ENCODE measurements at regions not wholly inside any gene's neighbourhood (a gene's known extent, or its start where the extent isn't known, plus 50 kb on each side); places are given as distances from the start of the nearest gene placed in this dataset.

GRCh38 chr10:9613338-9614075 lies 1404.2 kb upstream of the CELF2 start (continued):
- TF ChIP-seq FOSL1 (IDR thresholded peaks at IDR 0.05; ENCODE audit: low read depth) (no peak), POLR2AphosphoS5 (IDR thresholded peaks at IDR 0.05; ENCODE audit: low read depth, low read length) (no peak)

GRCh38 chr10:9615189-9615588 lies 1402.5 kb upstream of the CELF2 start:
- no TSS peak for BruUV-seq (replicated peaks)
- Histone ChIP-seq H3K4me1 (ENCODE audit: control insufficient read depth in 1 of 2, insufficient read depth in 2 of 2, low read length in 2 of 2) (no peaks in the 10 kb centered on the region), H3K4me3 (replicated peaks in 1 of 2; ENCODE audit: low read depth in 1 of 2, low read length in 2 of 2) (no peak overlapping the region), H3K9me2 (ENCODE audit: insufficient read depth) (no peaks in the 10 kb centered on the region), H3K4me2 (ENCODE audit: low read length) (no peak overlapping the region), H3K9ac (ENCODE audit: low read length) (no peak overlapping the region), H2AFZ (ENCODE audit: low read depth, low read length, poor library complexity, severe bottlenecking) (no peak overlapping the region), H3K27me3 (ENCODE audit: insufficient read depth, low read length) (no peaks in the 10 kb centered on the region), H4K20me1 (ENCODE audit: insufficient read depth) (no peaks in the 10 kb centered on the region), H3K27ac (ENCODE audit: low read depth, low read length) (no peak overlapping the region), H3K79me2 (ENCODE audit: insufficient read depth, low read length) (no peaks in the 10 kb centered on the region), H3K9me3 (ENCODE audit: control insufficient read depth in 1 of 2, insufficient read depth in 1 of 2, low read depth in 1 of 2, low read length in 2 of 2) (peaks cover 13 to 26% of the 10 kb centered on the region in 2 experiments; a peak in 3 of 4 replicates), H3K36me3 (ENCODE audit: control insufficient read depth in 1 of 2, insufficient read depth in 2 of 2, low read length in 2 of 2) (no peaks in the 10 kb centered on the region)
- DNase-seq (ENCODE audit: low read depth, low spot score): no peak
- ATAC-seq: no peak
- TF ChIP-seq SIN3A (IDR thresholded peaks at IDR 0.05; ENCODE audit: low read depth) (no peak), RAD21 (IDR thresholded peaks at IDR 0.05; ENCODE audit: low read depth) (no peak), ZBTB33 (IDR thresholded peaks at IDR 0.05; ENCODE audit: extremely low read depth, insufficient replicate concordance, low read length) (no peak), POLR2AphosphoS5 (IDR thresholded peaks at IDR 0.05; ENCODE audit: low read depth, low read length) (no peak), SRF (IDR thresholded peaks at IDR 0.05; ENCODE audit: low read depth) (no peak), ATF3 (IDR thresholded peaks at IDR 0.05) (no peak), ELF1 (IDR thresholded peaks at IDR 0.05; ENCODE audit: borderline replicate concordance, low read depth) (no peak)
- ChIA-PET POLR2A (no interaction called here), RAD21 (ENCODE audit: low non-redundant PET in 1 of 2, low total read pairs in 2 of 2, uncharacterized antibody in 2 of 2, unreplicated experiment in 2 of 2) (no interaction called here), CTCF (no interaction called here)
- intact Hi-C loops (cut with micrococcal nuclease): no loop called here

Data from HCT116 (cell line).